HepG2 (cell line): ENCODE measurements at regions not wholly inside any gene's neighbourhood (a gene's known extent, or its start where the extent isn't known, plus 50 kb on each side); places are given as distances from the start of the nearest gene placed in this dataset.

Experiments
- ATAC-seq: fragments of 200-7000 bp; cut with Tn5 transposase; 3 replicates; pipeline ENCODE4 v1.9.1; 2020; ENCODE audit warnings: mild to moderate bottlenecking, moderate library complexity
- BruUV-seq: library from RNA; stranded (reverse); fragments of 400-500 nt; replicated peaks from 2 replicates; lab custom pipeline; 2021; lab: Mats Ljungman, UMichigan
- CTCF ChIA-PET: fragments of 300-600 bp; formaldehyde crosslinking; extraction: SDS; loops from one replicate; lab custom pipeline; 2021; ENCODE audit warnings: low total read pairs, inconsistent platforms, low intra/inter-chr PET ratio; lab: Yijun Ruan, JAX
- POLR2A ChIA-PET: fragments of 350-600 bp; sonication (Branson Sonifier 250); formaldehyde crosslinking; loops from one replicate; lab custom pipeline; 2020; ENCODE audit warnings: antibody characterized with exemption, inconsistent platforms; lab: Yijun Ruan, JAX
- DNase-seq: peaks from one replicate; pipeline ENCODE4 v3.0.0-alpha.2; 2015; ENCODE audit warnings: low spot score
- FAIRE-seq: peaks from 3 replicates; lab custom pipeline; 2011; peaks lifted over from hg19 to GRCh38; lab: Jason Lieb, UNC
- H2AFZ ChIP-seq: one replicate; pipeline ENCODE4 v1.6.1; 2011; ENCODE audit warnings: low read length, inconsistent platforms
- H3K27ac ChIP-seq: fragments of 300-600 bp; 3 replicates; pipeline ENCODE4 v1.8.0; 2011; ENCODE audit warnings: mixed run types, mild to moderate bottlenecking, mixed read lengths, low read length, inconsistent platforms; ENCODE audit not compliant: insufficient read depth; ENCODE audit errors: extremely low read length
- H3K27me3 ChIP-seq, 2 experiments: fragments of 200-600 bp in 1 of 2; 2 replicates in 1 of 2; 3 replicates in 1 of 2; pipeline versions ENCODE4 v1.6.0 to v1.8.0; 2011; ENCODE audit warnings: low read length in 2 of 2, mild to moderate bottlenecking in 2 of 2, moderate library complexity in 2 of 2, inconsistent platforms in 1 of 2; ENCODE audit not compliant: insufficient read depth in 2 of 2, control insufficient read depth in 1 of 2
- H3K36me3 ChIP-seq, 2 experiments: fragments of 200-600 bp in 1 of 2; replicated peaks in 1 of 2; 2 replicates in 1 of 2; 3 replicates in 1 of 2; pipeline versions ENCODE4 v1.5.1 to v1.8.0; 2011; ENCODE audit warnings: low read length in 2 of 2, inconsistent platforms in 1 of 2; ENCODE audit not compliant: insufficient read depth in 2 of 2, control insufficient read depth in 1 of 2
- H3K4me1 ChIP-seq: 2 replicates; pipeline ENCODE4 v1.5.1; 2012; ENCODE audit warnings: low read length, inconsistent platforms; ENCODE audit not compliant: insufficient read depth
- H3K4me2 ChIP-seq: 2 replicates; pipeline ENCODE4 v1.6.0; 2011; ENCODE audit warnings: low read depth, low read length, inconsistent platforms
- H3K4me3 ChIP-seq, 3 experiments: fragments of 200-600 bp in 1 of 3; sonication (generic), shearing (Covaris generic) in 1 of 3; replicated peaks in 1 of 3; 2 replicates each; pipeline ENCODE4 v1.5.1; 2011 to 2016; ENCODE audit warnings: low read length in 3 of 3, inconsistent platforms in 2 of 3, low read depth in 2 of 3, mild to moderate bottlenecking in 2 of 3, control low read depth in 1 of 3, mixed read lengths in 1 of 3; ENCODE audit not compliant: insufficient read depth in 1 of 3
- H3K79me2 ChIP-seq: one replicate; pipeline ENCODE4 v1.6.1; 2011; ENCODE audit warnings: low read length, inconsistent platforms; ENCODE audit not compliant: insufficient read depth
- H3K9ac ChIP-seq: 2 replicates; pipeline ENCODE4 v1.6.0; 2011; ENCODE audit warnings: mild to moderate bottlenecking, low read depth, low read length, inconsistent platforms; ENCODE audit not compliant: insufficient read depth
- H3K9me3 ChIP-seq: 2 replicates; pipeline ENCODE4 v1.5.1; 2012; ENCODE audit warnings: mild to moderate bottlenecking, low read length
- H4K20me1 ChIP-seq: 2 replicates; pipeline ENCODE4 v1.6.0; 2011; ENCODE audit warnings: inconsistent platforms, mild to moderate bottlenecking, low read length, moderate library complexity; ENCODE audit not compliant: insufficient read depth
- ARHGAP35 ChIP-seq: sonication (generic); formaldehyde crosslinking; IDR thresholded peaks from 2 replicates; pipeline ENCODE4 v1.9.0; 2022; ENCODE audit warnings: mild to moderate bottlenecking, inconsistent platforms, moderate library complexity, missing genetic modification reagents, borderline replicate concordance
- EEA1 ChIP-seq: sonication (generic); formaldehyde crosslinking; IDR thresholded peaks from 2 replicates; pipeline ENCODE4 v1.5.1; 2020; ENCODE audit warnings: mild to moderate bottlenecking, missing genetic modification reagents, borderline replicate concordance
- EHMT2 ChIP-seq: fragments of 200-600 bp; sonication (generic); IDR thresholded peaks from 2 replicates; pipeline ENCODE4 v1.7.0; 2017; ENCODE audit warnings: antibody characterized with exemption, low read depth, low read length, borderline replicate concordance
- EZH2 ChIP-seq: conservative IDR thresholded peaks from 2 replicates; pipeline ENCODE4 v1.6.1; 2012; ENCODE audit warnings: mild to moderate bottlenecking, low read depth, low read length, moderate library complexity
- GTF2F1 ChIP-seq: fragments of 150-350 bp; IDR thresholded peaks from 2 replicates; pipeline ENCODE4 v1.6.1; 2014; ENCODE audit warnings: low read length
- HMG20B ChIP-seq: conservative IDR thresholded peaks from 2 replicates; pipeline ENCODE4 v1.6.1; 2016; ENCODE audit warnings: missing genetic modification reagents, missing compliant biosample characterization
- IRF2 ChIP-seq: IDR thresholded peaks from 2 replicates; pipeline ENCODE4 v1.6.1; 2018; ENCODE audit warnings: missing genetic modification reagents, missing compliant biosample characterization
- MXI1 ChIP-seq: IDR thresholded peaks from 3 replicates; pipeline ENCODE4 v1.6.1; 2012; ENCODE audit warnings: low read depth, low read length, inconsistent platforms, borderline replicate concordance
- NCOA5 ChIP-seq: sonication (generic); formaldehyde crosslinking; IDR thresholded peaks from 2 replicates; pipeline ENCODE4 v1.4.0; 2020; ENCODE audit warnings: missing genetic modification reagents
- PHF5A ChIP-seq: IDR thresholded peaks from one replicate; pipeline ENCODE4 v1.6.1; 2018; ENCODE audit warnings: low read depth, missing genetic modification reagents; ENCODE audit not compliant: unreplicated experiment
- ZNF230 ChIP-seq: sonication (generic); formaldehyde crosslinking; IDR thresholded peaks from 2 replicates; pipeline ENCODE4 v1.4.0; 2020; ENCODE audit warnings: mild to moderate bottlenecking, missing genetic modification reagents
- ZNF431 ChIP-seq: sonication (generic); formaldehyde crosslinking; IDR thresholded peaks from 2 replicates; pipeline ENCODE4 v1.9.0; 2022; ENCODE audit warnings: missing genetic modification reagents, low read depth, mild to moderate bottlenecking, borderline replicate concordance
- ZNF543 ChIP-seq: sonication (generic); formaldehyde crosslinking; IDR thresholded peaks from 2 replicates; pipeline ENCODE4 v1.4.0; 2020; ENCODE audit warnings: mild to moderate bottlenecking, missing genetic modification reagents
- ZNF563 ChIP-seq: sonication (generic); formaldehyde crosslinking; IDR thresholded peaks from 2 replicates; pipeline ENCODE4 v1.8.0; 2022; ENCODE audit warnings: mild to moderate bottlenecking, moderate library complexity, missing genetic modification reagents
- WGBS: methylation state at CpG from one replicate; pipeline ENCODE4 v1.1.6; 2017; ENCODE audit warnings: low lambda C conversion rate; 5-methylcytosine and 5-hydroxymethylcytosine counted together
- in situ Hi-C: cut with HindIII; loops from 2 replicates; pipeline ENCODE4 v1.10.0; 2017; ENCODE audit warnings: low pct_unique_long_range_greater_than_20kb; ENCODE audit not compliant: extremely low pct_ligation_motif_present
- intact Hi-C: fragments of 100-400 bp; cut with micrococcal nuclease; formaldehyde crosslinking; loops from one replicate; pipeline ENCODE4 v1.10.0; 2022; ENCODE audit not compliant: unreplicated experiment
- TF ChIP-seq, protein P1 (sequence below): sonication (generic); formaldehyde crosslinking; IDR thresholded peaks from 2 replicates; pipeline ENCODE4 v1.5.1; 2020; ENCODE audit warnings: mild to moderate bottlenecking, missing genetic modification reagents, moderate library complexity
- TF ChIP-seq, protein P2 (sequence below): IDR thresholded peaks from 2 replicates; pipeline ENCODE4 v1.6.1; 2016; ENCODE audit warnings: missing compliant biosample characterization, missing genetic modification reagents, borderline replicate concordance

DNA sequence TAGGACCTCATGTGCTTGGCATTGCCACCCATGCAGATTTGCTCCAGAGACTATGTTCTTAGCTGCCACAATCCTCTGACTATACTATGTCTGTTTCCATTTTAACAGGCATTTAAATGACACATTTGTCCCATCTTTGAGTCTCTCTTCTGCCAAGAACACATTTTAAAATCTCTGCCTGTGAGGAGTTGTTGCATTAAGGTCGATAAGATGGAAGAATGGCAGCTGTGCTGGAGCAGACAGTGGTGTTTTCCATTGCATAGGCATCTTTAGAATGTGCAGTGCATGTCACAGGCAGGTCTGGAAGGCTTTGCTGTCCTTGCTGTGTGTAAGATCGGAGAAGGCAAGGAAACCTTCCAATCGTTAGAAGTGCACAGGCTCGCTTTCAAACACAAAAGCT is 70.9 kb upstream of the CELF2 start:
- intact Hi-C loops, result no loop called here
- H3K4me1 ChIP-seq, result no peaks in the 10 kb centered on the region
- no peak overlapping the region for H3K9ac ChIP-seq
- H3K36me3 ChIP-seq, result no peaks in the 10 kb centered on the region
- CTCF ChIA-PET, result no interaction called here
- no peaks in the 10 kb centered on the region for H3K79me2 ChIP-seq
- DNase-seq (no peak), FAIRE-seq (no peak), ATAC-seq (no peak)
- H3K4me2 ChIP-seq, result no peak overlapping the region
- H3K9me3 ChIP-seq, result peaks cover 15% of the 10 kb centered on the region; the same call in 1 of the 2 replicates
- no peak overlapping the region for H3K4me3 ChIP-seq
- WGBS, result 0% methylated on average over 4 of the region's 4 CpGs
- H3K27me3 ChIP-seq, result no peaks in the 10 kb centered on the region
- POLR2A ChIA-PET, result no interaction called here
- no peak overlapping the region for H3K27ac ChIP-seq
- TF ChIP-seq EZH2, result no peak
- no peak for TF ChIP-seq ARHGAP35
- no peak for TF ChIP-seq GTF2F1
- no peak for TF ChIP-seq HMG20B (CRISPR knock-in tag)
- TF ChIP-seq PHF5A, result no peak
- no peak for TF ChIP-seq EHMT2
- no peaks in the 10 kb centered on the region for H4K20me1 ChIP-seq
- BruUV-seq, result no TSS peak
- no peak overlapping the region for H2AFZ ChIP-seq
- in situ Hi-C loops, result no loop called here

DNA sequence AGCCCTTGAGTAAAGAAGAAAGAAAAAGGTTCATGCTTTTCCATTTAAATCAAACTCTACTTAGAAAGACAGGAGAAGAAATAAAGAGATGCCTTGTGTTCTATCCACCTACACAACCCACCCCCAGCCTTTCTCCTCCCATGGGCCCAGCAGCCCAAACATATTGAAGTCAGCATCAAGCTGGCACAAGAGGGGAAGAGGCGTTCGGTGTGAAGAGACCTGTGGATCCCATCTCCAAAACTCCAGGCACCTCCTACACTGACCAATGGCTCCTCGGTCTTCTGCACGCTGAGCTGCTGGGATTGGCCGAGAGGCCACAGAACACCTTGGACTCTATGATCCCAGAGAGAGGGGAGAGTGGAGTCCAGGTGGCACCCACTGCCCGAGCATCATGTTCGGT is 66.0 kb upstream of the CELF2 start:
- Histone ChIP-seq H3K9me3 (no peaks in the 10 kb centered on the region; the same call in 1 of the 2 replicates), H3K27me3 (no peaks in the 10 kb centered on the region), H3K36me3 (no peaks in the 10 kb centered on the region), H4K20me1 (no peaks in the 10 kb centered on the region), H3K79me2 (no peaks in the 10 kb centered on the region), H3K4me2 (no peak overlapping the region), H2AFZ (no peak overlapping the region), H3K4me1 (no peaks in the 10 kb centered on the region), H3K9ac (no peak overlapping the region), H3K27ac (no peak overlapping the region), H3K4me3 (no peak overlapping the region)
- intact Hi-C loops, result no loop called here
- in situ Hi-C loops, result no loop called here
- DNase-seq, result no peak
- ChIA-PET CTCF (no interaction called here), POLR2A (no interaction called here)
- 6% methylated on average over 2 of the region's 7 CpGs for WGBS
- FAIRE-seq, result no peak
- no TSS peak for BruUV-seq
- no peak for ATAC-seq
- TF ChIP-seq ZNF563 (no peak), EEA1 (no peak), NCOA5 (CRISPR knock-in tag) (no peak), MXI1 (no peak), ZNF431 (CRISPR knock-in tag) (no peak), ZNF230 (no peak), IRF2 (no peak), PHF5A (no peak), ZNF543 (no peak)
- TF ChIP-seq, protein P1, sequence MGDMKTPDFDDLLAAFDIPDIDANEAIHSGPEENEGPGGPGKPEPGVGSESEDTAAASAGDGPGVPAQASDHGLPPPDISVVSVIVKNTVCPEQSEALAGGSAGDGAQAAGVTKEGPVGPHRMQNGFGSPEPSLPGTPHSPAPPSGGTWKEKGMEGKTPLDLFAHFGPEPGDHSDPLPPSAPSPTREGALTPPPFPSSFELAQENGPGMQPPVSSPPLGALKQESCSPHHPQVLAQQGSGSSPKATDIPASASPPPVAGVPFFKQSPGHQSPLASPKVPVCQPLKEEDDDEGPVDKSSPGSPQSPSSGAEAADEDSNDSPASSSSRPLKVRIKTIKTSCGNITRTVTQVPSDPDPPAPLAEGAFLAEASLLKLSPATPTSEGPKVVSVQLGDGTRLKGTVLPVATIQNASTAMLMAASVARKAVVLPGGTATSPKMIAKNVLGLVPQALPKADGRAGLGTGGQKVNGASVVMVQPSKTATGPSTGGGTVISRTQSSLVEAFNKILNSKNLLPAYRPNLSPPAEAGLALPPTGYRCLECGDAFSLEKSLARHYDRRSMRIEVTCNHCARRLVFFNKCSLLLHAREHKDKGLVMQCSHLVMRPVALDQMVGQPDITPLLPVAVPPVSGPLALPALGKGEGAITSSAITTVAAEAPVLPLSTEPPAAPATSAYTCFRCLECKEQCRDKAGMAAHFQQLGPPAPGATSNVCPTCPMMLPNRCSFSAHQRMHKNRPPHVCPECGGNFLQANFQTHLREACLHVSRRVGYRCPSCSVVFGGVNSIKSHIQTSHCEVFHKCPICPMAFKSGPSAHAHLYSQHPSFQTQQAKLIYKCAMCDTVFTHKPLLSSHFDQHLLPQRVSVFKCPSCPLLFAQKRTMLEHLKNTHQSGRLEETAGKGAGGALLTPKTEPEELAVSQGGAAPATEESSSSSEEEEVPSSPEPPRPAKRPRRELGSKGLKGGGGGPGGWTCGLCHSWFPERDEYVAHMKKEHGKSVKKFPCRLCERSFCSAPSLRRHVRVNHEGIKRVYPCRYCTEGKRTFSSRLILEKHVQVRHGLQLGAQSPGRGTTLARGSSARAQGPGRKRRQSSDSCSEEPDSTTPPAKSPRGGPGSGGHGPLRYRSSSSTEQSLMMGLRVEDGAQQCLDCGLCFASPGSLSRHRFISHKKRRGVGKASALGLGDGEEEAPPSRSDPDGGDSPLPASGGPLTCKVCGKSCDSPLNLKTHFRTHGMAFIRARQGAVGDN (CRISPR knock-in tag), result no peak
- TF ChIP-seq, protein P2, sequence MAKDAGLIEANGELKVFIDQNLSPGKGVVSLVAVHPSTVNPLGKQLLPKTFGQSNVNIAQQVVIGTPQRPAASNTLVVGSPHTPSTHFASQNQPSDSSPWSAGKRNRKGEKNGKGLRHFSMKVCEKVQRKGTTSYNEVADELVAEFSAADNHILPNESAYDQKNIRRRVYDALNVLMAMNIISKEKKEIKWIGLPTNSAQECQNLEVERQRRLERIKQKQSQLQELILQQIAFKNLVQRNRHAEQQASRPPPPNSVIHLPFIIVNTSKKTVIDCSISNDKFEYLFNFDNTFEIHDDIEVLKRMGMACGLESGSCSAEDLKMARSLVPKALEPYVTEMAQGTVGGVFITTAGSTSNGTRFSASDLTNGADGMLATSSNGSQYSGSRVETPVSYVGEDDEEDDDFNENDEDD, result no peak
